Ectodermal cell (in vitro differentiated cells): ENCODE measurements at regions not wholly inside any gene's neighbourhood (a gene's known extent, or its start where the extent isn't known, plus 50 kb on each side); places are given as distances from the start of the nearest gene placed in this dataset.

ENCODE experiments used
- H3K27ac ChIP-seq: 2 replicates; pipeline ENCODE4 v1.7.0; 2013; ENCODE audit warnings: mild to moderate bottlenecking, low read depth, low read length; ENCODE audit not compliant: insufficient read depth, poor library complexity, severe bottlenecking
- H3K27me3 ChIP-seq: 2 replicates; pipeline ENCODE4 v1.7.0; 2013; ENCODE audit warnings: mild to moderate bottlenecking, low read length; ENCODE audit not compliant: insufficient read depth, control insufficient read depth, poor library complexity, severe bottlenecking
- H3K36me3 ChIP-seq: one replicate; pipeline ENCODE4 v1.7.0; 2013; ENCODE audit warnings: low read length; ENCODE audit not compliant: control insufficient read depth, insufficient read depth
- H3K4me1 ChIP-seq: one replicate; pipeline ENCODE4 v1.7.0; 2013; ENCODE audit warnings: low read length; ENCODE audit not compliant: control insufficient read depth, insufficient read depth
- H3K4me3 ChIP-seq: 2 replicates; pipeline ENCODE4 v1.7.0; 2013; ENCODE audit warnings: low read depth, low read length, control low read depth; ENCODE audit not compliant: insufficient read depth
- H3K9me3 ChIP-seq: 2 replicates; pipeline ENCODE4 v1.7.0; 2013; ENCODE audit warnings: mild to moderate bottlenecking, low read length, moderate library complexity; ENCODE audit not compliant: control insufficient read depth
- WGBS, 2 experiments: methylation state at CpG; one replicate each; pipeline ENCODE4 v1.1.7; 2013; ENCODE audit warnings: missing lambda C conversion rate in 2 of 2; 5-methylcytosine and 5-hydroxymethylcytosine counted together

- Histone ChIP-seq H3K27me3 (no peaks in the 10 kb centered on the region), H3K9me3 (no peaks in the 10 kb centered on the region), H3K36me3 (no peaks in the 10 kb centered on the region), H3K4me3 (no peak overlapping the region), H3K27ac (no peak overlapping the region), H3K4me1 (no peaks in the 10 kb centered on the region)
These were observed 103.3 kb downstream of the SPRY2 start for GRCh38 chr13:80237646-80238045.

DNA sequence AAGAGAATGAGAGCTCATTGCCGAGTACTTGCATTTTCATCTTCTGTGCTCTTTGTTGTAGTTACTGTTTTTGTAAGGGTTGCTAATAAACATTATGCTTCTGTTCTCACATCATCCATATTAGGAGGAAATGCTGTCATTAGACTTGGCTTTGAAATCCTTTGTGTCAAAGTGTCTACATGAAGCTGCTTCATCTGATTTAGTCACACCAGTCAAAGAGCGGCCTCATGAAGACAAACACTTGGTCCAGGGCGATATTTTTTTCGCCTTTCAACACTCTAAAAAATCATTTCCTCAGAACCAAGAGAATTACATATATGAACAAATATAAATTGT is 105.0 kb downstream of the SPRY2 start:
- Histone ChIP-seq H3K36me3 (no peaks in the 10 kb centered on the region), H3K9me3 (no peaks in the 10 kb centered on the region), H3K4me3 (no peak overlapping the region), H3K27me3 (no peaks in the 10 kb centered on the region), H3K4me1 (no peaks in the 10 kb centered on the region), H3K27ac (no peak overlapping the region)
- 89 to 97% methylated on average over 3 of the region's 4 CpGs for WGBS, 2 experiments

- Histone ChIP-seq H3K27ac (no peak overlapping the region), H3K4me3 (no peak overlapping the region), H3K36me3 (no peaks in the 10 kb centered on the region), H3K9me3 (no peaks in the 10 kb centered on the region), H3K4me1 (no peaks in the 10 kb centered on the region), H3K27me3 (no peaks in the 10 kb centered on the region)
- 72 to 80% methylated on average over 8 to 9 of the region's 10 CpGs for WGBS, 2 experiments
These were observed 105.6 kb downstream of the SPRY2 start for GRCh38 chr13:80235166-80235966.

DNA sequence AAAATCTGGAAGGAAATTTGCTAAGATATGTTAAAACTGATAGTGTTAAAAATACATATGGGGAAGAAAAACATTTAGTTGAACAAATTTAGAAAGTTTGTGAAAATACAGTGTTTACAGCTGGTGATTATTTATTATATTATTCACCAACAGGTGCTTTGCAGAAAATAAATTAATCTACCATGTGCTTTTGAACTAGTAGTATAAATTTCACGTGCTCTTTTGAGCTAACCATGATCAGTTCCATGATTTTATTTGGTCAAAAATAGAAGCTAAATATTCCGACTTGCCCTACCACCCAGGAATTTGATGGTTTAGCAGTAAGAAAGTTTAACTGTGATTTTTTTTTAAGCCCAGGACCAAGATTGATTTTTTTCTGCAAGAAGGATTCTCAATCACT is 113.3 kb downstream of the SPRY2 start:
- Histone ChIP-seq H3K27me3 (no peaks in the 10 kb centered on the region), H3K27ac (no peak overlapping the region), H3K4me3 (no peak overlapping the region), H3K36me3 (no peaks in the 10 kb centered on the region), H3K9me3 (no peaks in the 10 kb centered on the region), H3K4me1 (no peaks in the 10 kb centered on the region)
- WGBS, 2 experiments: 83 to 86% methylated on average over 2 of the region's 2 CpGs

- no peaks in the 10 kb centered on the region for H3K36me3 ChIP-seq
- H3K27me3 ChIP-seq: no peaks in the 10 kb centered on the region
- H3K4me3 ChIP-seq: no peak overlapping the region
- no peaks in the 10 kb centered on the region for H3K9me3 ChIP-seq
- H3K27ac ChIP-seq: no peak overlapping the region
- 79 to 100% methylated on average over 1 to 2 of the region's 2 CpGs for WGBS, 2 experiments
- no peaks in the 10 kb centered on the region for H3K4me1 ChIP-seq
These were observed 114.3 kb downstream of the SPRY2 start for GRCh38 chr13:80226645-80227044.

DNA sequence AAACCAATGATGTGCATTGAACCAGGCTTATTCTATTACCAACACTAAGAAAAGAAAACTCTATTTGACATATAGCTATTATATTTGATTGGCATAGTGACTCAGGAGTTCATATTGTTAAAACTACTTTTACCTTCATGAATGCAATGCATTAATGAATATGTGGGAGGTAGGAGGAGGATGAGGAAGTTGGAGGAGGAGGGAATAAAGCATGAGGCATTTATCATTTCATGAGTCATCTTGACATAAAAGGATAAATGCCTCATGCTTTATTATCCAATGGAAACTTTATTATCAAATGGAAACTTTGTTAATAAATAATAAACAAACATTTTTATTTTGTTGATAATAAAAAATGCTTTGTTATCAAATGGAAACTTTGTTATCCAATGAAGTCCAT is 116.5 kb downstream of the SPRY2 start:
- Histone ChIP-seq H3K36me3 (no peaks in the 10 kb centered on the region), H3K4me3 (no peak overlapping the region), H3K27me3 (no peaks in the 10 kb centered on the region), H3K27ac (no peak overlapping the region), H3K9me3 (no peaks in the 10 kb centered on the region), H3K4me1 (no peaks in the 10 kb centered on the region)

DNA sequence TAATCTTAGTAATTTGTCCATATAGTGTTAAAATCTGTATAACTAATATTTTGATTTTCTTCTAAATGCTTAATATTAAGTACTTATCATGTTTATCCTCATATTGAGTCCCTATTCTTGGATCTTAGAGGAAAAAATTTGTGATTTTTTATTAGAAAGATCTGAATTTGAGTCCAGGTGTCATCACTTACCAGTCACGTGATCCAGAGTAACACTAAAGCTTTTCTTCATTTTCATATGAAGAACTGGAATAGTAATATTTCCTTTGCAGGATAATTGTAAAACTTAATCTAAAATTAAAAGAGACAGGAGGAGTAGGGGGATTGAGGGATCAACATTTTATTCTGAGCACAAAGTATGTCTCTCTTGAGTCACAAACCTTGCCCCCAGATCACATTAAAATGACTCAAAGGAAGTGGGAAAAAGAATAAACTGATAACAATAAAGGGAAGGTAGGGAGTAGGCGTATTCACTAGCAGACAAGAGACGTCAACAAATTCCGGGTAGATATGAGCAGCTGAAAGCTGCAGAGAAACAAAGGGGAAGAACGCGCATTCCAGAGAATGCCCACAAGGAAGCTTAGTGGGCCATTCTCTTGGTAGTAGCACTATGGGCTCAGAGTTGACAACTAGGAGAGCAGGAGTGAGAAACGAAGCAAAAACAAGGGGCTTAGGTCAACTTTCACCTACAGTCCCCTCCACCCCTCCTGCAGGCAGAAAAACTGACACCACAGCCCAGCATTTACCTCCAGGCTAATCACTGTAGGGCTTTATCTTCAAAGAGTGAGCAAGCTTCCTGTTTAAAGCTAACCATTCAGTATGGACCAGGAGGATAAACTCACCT is 123.1 kb downstream of the SPRY2 start:
- no peaks in the 10 kb centered on the region for H3K9me3 ChIP-seq
- no peaks in the 10 kb centered on the region for H3K27me3 ChIP-seq
- no peaks in the 10 kb centered on the region for H3K36me3 ChIP-seq
- H3K27ac ChIP-seq: no peak overlapping the region
- H3K4me3 ChIP-seq: no peak overlapping the region
- 32 to 47% methylated on average over 6 of the region's 7 CpGs for WGBS, 2 experiments
- peaks cover 7% of the 10 kb centered on the region for H3K4me1 ChIP-seq

DNA sequence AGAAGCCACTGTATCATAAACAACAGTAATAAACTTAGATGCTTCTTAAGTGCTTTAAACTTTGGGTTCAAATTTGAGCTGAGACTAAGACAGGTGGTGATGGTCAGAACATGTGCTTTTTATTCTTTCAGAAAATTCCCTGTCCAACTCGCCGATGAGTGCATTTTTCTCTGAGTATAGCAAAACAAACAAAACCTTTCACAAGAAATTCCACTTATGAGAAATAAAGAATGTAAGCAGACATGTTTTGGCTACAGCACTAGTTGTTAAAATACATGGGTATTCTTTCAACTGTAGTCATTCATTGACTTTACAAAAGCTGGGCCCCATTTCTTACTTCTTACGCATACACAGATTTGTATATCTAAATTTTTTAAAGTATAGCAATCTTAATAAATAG is 125.6 kb downstream of the SPRY2 start:
- Histone ChIP-seq H3K36me3 (no peaks in the 10 kb centered on the region), H3K4me1 (peaks cover 7% of the 10 kb centered on the region), H3K27ac (no peak overlapping the region), H3K27me3 (no peaks in the 10 kb centered on the region), H3K4me3 (no peak overlapping the region), H3K9me3 (no peaks in the 10 kb centered on the region)
- 73 to 100% methylated on average over 2 of the region's 3 CpGs for WGBS, 2 experiments

DNA sequence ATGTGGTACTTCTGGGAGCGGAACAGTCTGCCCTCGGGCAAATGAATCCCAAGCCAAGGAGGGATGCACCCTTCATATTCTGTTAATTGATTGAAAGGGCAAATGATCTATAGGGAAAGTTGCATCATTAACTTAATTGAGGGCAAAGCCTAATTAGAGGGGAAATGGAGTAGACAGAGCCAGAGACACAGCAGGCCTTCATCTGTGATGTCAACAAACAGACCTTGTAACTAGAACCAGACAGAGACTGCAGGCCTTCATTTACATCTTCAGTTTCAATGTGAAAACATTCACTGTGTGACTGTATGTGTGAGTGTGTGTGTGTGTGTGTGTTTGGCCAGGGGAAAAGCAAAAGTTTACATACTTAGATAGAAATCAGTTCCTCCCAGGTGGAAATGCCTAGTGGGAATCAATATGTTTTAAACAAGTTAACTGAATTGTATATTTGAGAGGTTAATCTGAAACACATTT is 126.4 kb downstream of the SPRY2 start:
- Histone ChIP-seq H3K27me3 (no peaks in the 10 kb centered on the region), H3K4me1 (peaks cover 7% of the 10 kb centered on the region), H3K9me3 (no peaks in the 10 kb centered on the region), H3K4me3 (no peak overlapping the region), H3K36me3 (no peaks in the 10 kb centered on the region), H3K27ac (no peak overlapping the region)
- 88 to 96% methylated on average over 2 of the region's 2 CpGs for WGBS, 2 experiments

DNA sequence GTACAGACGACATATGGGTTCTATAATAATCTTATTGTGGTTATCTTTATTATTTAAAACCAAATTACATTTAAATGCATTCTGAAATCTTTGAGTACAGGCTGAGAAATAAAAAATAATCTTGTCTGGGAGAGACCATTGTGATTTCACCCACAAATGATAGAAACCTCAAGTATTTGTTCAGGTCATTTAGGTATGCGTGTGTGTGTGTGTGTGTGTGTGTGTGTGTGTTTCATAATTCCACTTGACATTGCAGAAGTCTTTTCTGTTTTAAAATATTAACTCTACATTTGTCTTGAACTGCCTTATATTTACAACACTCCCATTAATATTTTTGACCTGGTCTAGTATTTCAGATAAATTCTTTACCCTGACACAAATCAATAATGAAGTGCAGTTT is 126.9 kb downstream of the SPRY2 start:
- H3K9me3 ChIP-seq: no peaks in the 10 kb centered on the region
- H3K4me3 ChIP-seq: no peak overlapping the region
- H3K27ac ChIP-seq: no peak overlapping the region
- H3K4me1 ChIP-seq: peaks cover 7% of the 10 kb centered on the region
- H3K36me3 ChIP-seq: no peaks in the 10 kb centered on the region
- H3K27me3 ChIP-seq: no peaks in the 10 kb centered on the region
- WGBS, 2 experiments: 80 to 86% methylated on average over 1 of the region's 2 CpGs
